ENCODE measurements at regions not wholly inside any gene's neighbourhood (a gene's known extent, or its start where the extent isn't known, plus 50 kb on each side); places are given as distances from the start of the nearest gene placed in this dataset.

GRCh38 chr10:21257191-21257590 is 268.3 kb downstream of the SKIDA1 start:
- TF ChIP-seq POLR2A (IDR thresholded peaks at IDR 0.05) (no peak), CTCF (IDR thresholded peaks at IDR 0.05) (no peak), POLR2AphosphoS5 (IDR thresholded peaks at IDR 0.05) (no peak)
